Endometrium (tissue), 2 donors: ENCODE measurements at regions not wholly inside any gene's neighbourhood (a gene's known extent, or its start where the extent isn't known, plus 50 kb on each side); places are given as distances from the start of the nearest gene placed in this dataset.
"Not testable (repeated sequence)": the region's sequence is repeated elsewhere in the genome, so short reads cannot be mapped to it uniquely, and the experiment has no call there.

Experiments used
- FAIRE-seq: peaks from 2 replicates; lab custom pipeline; 2012; peaks lifted over from hg19 to GRCh38; lab: Jason Lieb, UNC
- donor health status: control.
- donor health status: control.

GRCh38 chr13:62379241-62379640 lies 963.6 kb upstream of the PCDH20 start:
- not testable (repeated sequence) for FAIRE-seq

- no peak for FAIRE-seq
Measured at GRCh38 chr13:62377838-62378237, 962.2 kb upstream of the PCDH20 start.

- no peak for FAIRE-seq
Measured at GRCh38 chr13:62375653-62376052, 960.0 kb upstream of the PCDH20 start.

- no peak for FAIRE-seq
Measured at GRCh38 chr13:62371737-62372136, 956.1 kb upstream of the PCDH20 start.

GRCh38 chr13:62367971-62368370 lies 952.3 kb upstream of the PCDH20 start:
- FAIRE-seq = not testable (repeated sequence)

GRCh38 chr13:62360609-62361008 lies 945.0 kb upstream of the PCDH20 start:
- no peak for FAIRE-seq

GRCh38 chr13:62358646-62358932 lies 942.9 kb upstream of the PCDH20 start:
- FAIRE-seq = no peak

GRCh38 chr13:62357887-62358645 lies 942.4 kb upstream of the PCDH20 start:
- FAIRE-seq = no peak

GRCh38 chr13:62356977-62357376 lies 941.3 kb upstream of the PCDH20 start:
- no peak for FAIRE-seq

- no peak for FAIRE-seq
Measured at GRCh38 chr13:62337109-62337880, 921.6 kb upstream of the PCDH20 start.

GRCh38 chr13:62336507-62336906 lies 920.9 kb upstream of the PCDH20 start:
- FAIRE-seq = peak; percentile 70

GRCh38 chr13:62333466-62333865 lies 917.8 kb upstream of the PCDH20 start:
- no peak for FAIRE-seq

GRCh38 chr13:62331384-62331783 lies 915.7 kb upstream of the PCDH20 start:
- no peak for FAIRE-seq

GRCh38 chr13:62327367-62327766 lies 911.7 kb upstream of the PCDH20 start:
- no peak for FAIRE-seq

GRCh38 chr13:62324842-62325241 lies 909.2 kb upstream of the PCDH20 start:
- FAIRE-seq = peak; percentile 79

GRCh38 chr13:62321895-62322294 lies 906.2 kb upstream of the PCDH20 start:
- FAIRE-seq = no peak

- no peak for FAIRE-seq
Measured at GRCh38 chr13:62321139-62321538, 905.5 kb upstream of the PCDH20 start.

- FAIRE-seq = peak; percentile 93
Measured at GRCh38 chr13:62320129-62321108, 904.8 kb upstream of the PCDH20 start.

- no peak for FAIRE-seq
Measured at GRCh38 chr13:62309904-62310303, 894.3 kb upstream of the PCDH20 start.

- no peak for FAIRE-seq
Measured at GRCh38 chr13:62305756-62306155, 890.1 kb upstream of the PCDH20 start.

GRCh38 chr13:62302341-62302740 lies 886.7 kb upstream of the PCDH20 start:
- no peak for FAIRE-seq

- no peak for FAIRE-seq
Measured at GRCh38 chr13:62299988-62300387, 884.3 kb upstream of the PCDH20 start.

GRCh38 chr13:62296812-62297211 lies 881.2 kb upstream of the PCDH20 start:
- FAIRE-seq = no peak
